Stomach (tissue), 8 donors: ENCODE measurements at regions not wholly inside any gene's neighbourhood (a gene's known extent, or its start where the extent isn't known, plus 50 kb on each side); places are given as distances from the start of the nearest gene placed in this dataset.

Source experiments
- DNase-seq, 2 donors: peaks; one replicate each; pipeline versions ENCODE4 v3.0.0 to v3.0.0-alpha.2; 2013 to 2019
- H3K27ac ChIP-seq, 5 donors: fragments of 200-600 bp in 4 of 5; sonication (generic) in 4 of 5; one replicate each; pipeline ENCODE4 v1.5.1; 2013 to 2019; ENCODE audit warnings: mild to moderate bottlenecking in 1 of 5, moderate library complexity in 1 of 5
- H3K27me3 ChIP-seq, 3 donors: fragments of 200-600 bp; sonication (generic); one replicate each; pipeline ENCODE4 v1.5.1; 2017 to 2019; ENCODE audit warnings: mixed run types in 1 of 3
- H3K36me3 ChIP-seq, 4 donors: fragments of 200-600 bp; sonication (generic); 1 replicate in 3 of 4; 2 replicates in 1 of 4; pipeline ENCODE4 v1.5.1; 2016 to 2019
- H3K4me1 ChIP-seq, 4 donors: fragments of 200-600 bp; sonication (generic); one replicate each; pipeline ENCODE4 v1.5.1; 2016 to 2019
- H3K4me3 ChIP-seq, 4 donors: fragments of 200-600 bp; sonication (generic) in 3 of 4; one replicate each; pipeline ENCODE4 v1.5.1; 2016 to 2019; ENCODE audit warnings: mild to moderate bottlenecking in 1 of 4
- H3K9me3 ChIP-seq, 4 donors: fragments of 200-600 bp; sonication (generic); one replicate each; pipeline ENCODE4 v1.5.1; 2016 to 2019
- CTCF ChIP-seq, 7 experiments: fragments of 450-650 bp in 4 of 7; fragments of 200-600 bp in 3 of 7; sonication (generic) in 3 of 7; IDR thresholded peaks; one replicate each; pipeline ENCODE4 v1.5.1; 2016 to 2019; ENCODE audit warnings: antibody characterized with exemption in 7 of 7, control low read depth in 2 of 7, mild to moderate bottlenecking in 1 of 7
- EP300 ChIP-seq: sonication (generic); formaldehyde crosslinking; IDR thresholded peaks from one replicate; pipeline ENCODE4 v1.6.1; 2017; ENCODE audit warnings: antibody characterized with exemption
- POLR2A ChIP-seq, 4 donors: fragments of 450-650 bp; IDR thresholded peaks; one replicate each; pipeline ENCODE4 v1.6.1; 2016; ENCODE audit warnings: antibody characterized with exemption in 4 of 4, control low read depth in 2 of 4, mild to moderate bottlenecking in 1 of 4, moderate library complexity in 1 of 4
- POLR2AphosphoS5 ChIP-seq, 3 donors: sonication (generic); formaldehyde crosslinking; IDR thresholded peaks; one replicate each; pipeline ENCODE4 v1.6.1; 2016; ENCODE audit warnings: antibody characterized with exemption in 3 of 3
- WGBS, 5 donors: extraction: QIAGEN DNeasy Blood & Tissue Kit in 3 of 5; methylation state at CpG; one replicate each; pipeline versions ENCODE4 v1.1.5 to v1.1.7; 2013 to 2018; 5-methylcytosine and 5-hydroxymethylcytosine counted together
- intact Hi-C: fragments of 100-400 bp; cut with DNase I; formaldehyde crosslinking; loops from one replicate; pipeline ENCODE4 v1.15.1; 2023; ENCODE audit warnings: low total_unique reads
- donor health status: healthy with polysubstance abuse.
- donor health status: Bipolar disorder and iron deficiency.
- donor health status: healthy.

DNA sequence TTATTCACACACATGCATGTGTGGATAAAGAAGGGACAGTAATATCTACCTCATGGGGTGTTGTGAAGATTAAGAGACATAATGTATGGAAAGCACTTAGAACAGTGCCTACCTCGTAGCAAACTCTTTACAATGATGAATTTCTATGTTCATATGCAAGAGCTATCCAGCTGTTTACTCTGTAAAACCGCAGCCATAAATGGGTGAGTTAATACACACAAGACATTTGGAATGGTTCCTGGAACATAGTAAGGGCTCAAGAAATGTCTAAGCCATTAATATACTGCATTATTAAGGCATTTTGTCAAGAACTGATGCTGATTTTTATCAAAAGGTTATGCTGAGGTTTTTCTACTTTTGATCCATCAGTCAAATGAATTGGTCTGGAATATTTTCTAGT lies 1076.2 kb downstream of the TSN start:
- Histone ChIP-seq H3K27me3 (no peaks in the 10 kb centered on the region), H3K36me3 (no peaks in the 10 kb centered on the region), H3K9me3 (no peaks in the 10 kb centered on the region), H3K4me1 (no peaks in the 10 kb centered on the region), H3K27ac (no peak overlapping the region), H3K4me3 (no peak overlapping the region)
- no peak for TF ChIP-seq CTCF (IDR thresholded peaks at IDR 0.05)
- TF ChIP-seq POLR2A (IDR thresholded peaks at IDR 0.05), result no peak
- peak in 1 of 2 donors; percentile 19 for DNase-seq
- 22 to 41% (median 36%) methylated on average over 2 of the region's 2 CpGs for WGBS, 5 donors
- intact Hi-C loops, result no loop called here

DNA sequence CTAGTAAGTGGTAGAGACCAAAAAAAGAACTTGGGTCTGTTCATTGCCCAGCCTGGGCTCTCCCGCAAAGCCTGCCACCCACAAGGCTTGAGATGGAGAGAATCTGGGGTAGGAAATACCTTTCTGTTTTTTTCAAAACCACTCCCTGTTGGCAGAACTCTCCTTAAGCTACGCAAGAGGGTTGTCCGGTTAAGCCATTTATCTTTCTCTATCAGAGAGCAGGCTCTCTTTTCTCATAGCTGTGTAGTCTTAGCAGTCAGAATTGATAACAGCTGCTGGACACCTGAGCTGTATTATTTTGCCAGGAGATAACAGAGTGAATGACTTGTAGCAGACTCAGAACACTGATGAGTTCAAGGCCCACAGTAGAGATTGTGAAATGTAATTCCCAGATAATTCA lies 1088.1 kb downstream of the TSN start:
- intact Hi-C loops, result no loop called here
- 40 to 65% (median 50%) methylated on average over 3 of the region's 3 CpGs for WGBS, 5 donors
- H3K27ac ChIP-seq, result no peak overlapping the region

DNA sequence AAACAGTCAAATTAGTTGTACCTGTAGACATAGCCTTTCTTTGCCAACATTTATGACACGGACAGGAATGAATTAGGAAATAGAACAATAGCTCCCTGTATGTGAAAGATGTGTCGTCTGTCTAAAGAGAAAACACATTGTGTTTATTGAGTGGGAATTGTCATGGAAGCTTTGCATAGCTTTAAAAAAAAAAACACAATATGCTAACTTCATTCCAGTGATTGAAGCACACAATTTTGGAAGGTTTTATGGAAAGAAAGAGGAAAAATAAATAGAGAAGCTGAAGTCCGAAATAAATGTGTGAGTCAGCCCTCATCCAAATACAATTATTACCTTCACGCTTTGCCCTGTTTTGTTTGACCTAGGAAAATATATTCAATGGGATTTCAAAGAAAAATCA lies 1095.7 kb downstream of the TSN start:
- H3K4me3 ChIP-seq, result no peak overlapping the region
- no peaks in the 10 kb centered on the region for H3K4me1 ChIP-seq
- DNase-seq, result no peak
- no peaks in the 10 kb centered on the region for H3K9me3 ChIP-seq
- 59 to 72% (median 61%) methylated on average over 4 of the region's 4 CpGs for WGBS, 5 donors
- H3K27ac ChIP-seq, result no peak overlapping the region
- intact Hi-C loops, result no loop called here
- TF ChIP-seq EP300, result no peak
- no peak for TF ChIP-seq POLR2AphosphoS5 (IDR thresholded peaks at IDR 0.05)
- no peak for TF ChIP-seq POLR2A (IDR thresholded peaks at IDR 0.05)
- no peak for TF ChIP-seq CTCF (IDR thresholded peaks at IDR 0.05)
- H3K36me3 ChIP-seq, result no peaks in the 10 kb centered on the region
- H3K27me3 ChIP-seq, result no peaks in the 10 kb centered on the region

More for the DNA sequence above, 1088.1 kb downstream of the TSN start:
- no peak for TF ChIP-seq EP300
- TF ChIP-seq POLR2A (IDR thresholded peaks at IDR 0.05), result no peak
- TF ChIP-seq POLR2AphosphoS5 (IDR thresholded peaks at IDR 0.05), result no peak
- TF ChIP-seq CTCF (IDR thresholded peaks at IDR 0.05), result no peak
- peak in 1 of 2 donors; percentile 17 for DNase-seq
- H3K4me1 ChIP-seq, result no peaks in the 10 kb centered on the region
- H3K4me3 ChIP-seq, result no peak overlapping the region
- no peaks in the 10 kb centered on the region for H3K27me3 ChIP-seq
- no peaks in the 10 kb centered on the region for H3K9me3 ChIP-seq
- no peaks in the 10 kb centered on the region for H3K36me3 ChIP-seq

DNA sequence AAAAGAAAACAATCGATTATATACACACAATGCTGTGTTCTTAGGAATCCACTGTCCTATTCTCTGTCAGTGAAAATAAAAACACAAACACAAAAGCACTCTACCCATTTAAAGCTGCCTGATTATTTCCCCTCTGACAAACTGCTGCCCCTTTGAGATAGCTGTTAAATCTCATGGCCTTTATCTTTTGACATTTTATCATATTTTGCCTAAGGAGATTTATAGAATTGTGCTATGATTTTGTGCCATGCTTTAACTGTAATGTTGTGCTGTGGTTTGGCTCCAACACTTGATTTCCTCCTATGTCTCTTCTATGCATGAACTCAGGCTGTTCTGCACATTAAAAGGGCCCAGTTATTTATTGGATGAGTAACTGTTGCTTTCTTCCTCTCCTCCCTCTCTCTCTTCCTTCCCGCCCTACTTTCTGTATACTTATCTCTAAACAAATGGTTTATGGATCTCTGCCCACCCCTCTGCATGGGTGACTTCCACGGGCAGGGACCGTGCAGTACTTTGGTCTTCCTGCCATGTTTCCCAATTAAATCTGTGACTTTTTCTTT lies 1096.6 kb downstream of the TSN start:
- no peak overlapping the region for H3K27ac ChIP-seq
- intact Hi-C loops, result no loop called here
- H3K27me3 ChIP-seq, result no peaks in the 10 kb centered on the region
- no peaks in the 10 kb centered on the region for H3K4me1 ChIP-seq
- H3K9me3 ChIP-seq, result no peaks in the 10 kb centered on the region
- DNase-seq, result no peak
- H3K36me3 ChIP-seq, result no peaks in the 10 kb centered on the region
- no peak for TF ChIP-seq POLR2A (IDR thresholded peaks at IDR 0.05)
- no peak overlapping the region for H3K4me3 ChIP-seq
- 52 to 70% (median 67%) methylated on average over 4 of the region's 4 CpGs for WGBS, 5 donors

DNA sequence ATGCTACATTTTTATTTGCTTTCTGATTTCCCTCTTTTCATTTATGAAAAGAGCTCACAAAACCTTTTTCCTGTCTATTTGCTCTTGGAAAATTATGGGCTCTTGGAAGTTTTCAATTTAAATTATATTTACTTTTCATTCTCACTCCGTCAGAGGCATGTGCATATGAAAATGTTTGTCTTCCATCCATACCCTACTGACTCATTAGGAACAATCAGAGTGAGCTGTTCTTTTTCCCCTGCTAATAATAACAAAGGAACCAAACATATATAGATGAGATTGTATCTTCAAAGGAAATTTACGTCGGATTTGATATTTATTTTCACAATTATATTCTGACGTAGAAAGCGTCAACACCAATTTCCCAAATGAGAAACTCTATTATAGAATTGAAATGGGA lies 1101.2 kb downstream of the TSN start:
- Histone ChIP-seq H3K4me3 (no peak overlapping the region), H3K4me1 (no peaks in the 10 kb centered on the region), H3K9me3 (no peaks in the 10 kb centered on the region), H3K27ac (no peak overlapping the region), H3K36me3 (no peaks in the 10 kb centered on the region), H3K27me3 (no peaks in the 10 kb centered on the region)
- intact Hi-C loops, result no loop called here
- TF ChIP-seq POLR2A (IDR thresholded peaks at IDR 0.05) (no peak), CTCF (IDR thresholded peaks at IDR 0.05) (no peak)
- DNase-seq, result no peak
- WGBS, 5 donors, result 40 to 53% (median 48%) methylated on average over 5 of the region's 5 CpGs
